Esophagus muscularis mucosa (tissue), 3 donors: ENCODE measurements at regions not wholly inside any gene's neighbourhood (a gene's known extent, or its start where the extent isn't known, plus 50 kb on each side); places are given as distances from the start of the nearest gene placed in this dataset.

Experiments
- CTCF ChIP-seq, 3 experiments: fragments of 200-600 bp in 2 of 3; fragments of 450-650 bp in 1 of 3; sonication (generic) in 2 of 3; IDR thresholded peaks; one replicate each; pipeline ENCODE4 v1.5.1; 2017 to 2019; ENCODE audit warnings: antibody characterized with exemption in 3 of 3, mild to moderate bottlenecking in 2 of 3, moderate library complexity in 1 of 3
- POLR2A ChIP-seq: fragments of 450-650 bp; IDR thresholded peaks from one replicate; pipeline ENCODE4 v1.6.1; 2017; ENCODE audit warnings: antibody characterized with exemption, moderate library complexity, mild to moderate bottlenecking, low read depth
- POLR2AphosphoS5 ChIP-seq, 2 donors: sonication (generic); formaldehyde crosslinking; IDR thresholded peaks; one replicate each; pipeline ENCODE4 v1.6.1; 2017; ENCODE audit warnings: antibody characterized with exemption in 2 of 2

DNA sequence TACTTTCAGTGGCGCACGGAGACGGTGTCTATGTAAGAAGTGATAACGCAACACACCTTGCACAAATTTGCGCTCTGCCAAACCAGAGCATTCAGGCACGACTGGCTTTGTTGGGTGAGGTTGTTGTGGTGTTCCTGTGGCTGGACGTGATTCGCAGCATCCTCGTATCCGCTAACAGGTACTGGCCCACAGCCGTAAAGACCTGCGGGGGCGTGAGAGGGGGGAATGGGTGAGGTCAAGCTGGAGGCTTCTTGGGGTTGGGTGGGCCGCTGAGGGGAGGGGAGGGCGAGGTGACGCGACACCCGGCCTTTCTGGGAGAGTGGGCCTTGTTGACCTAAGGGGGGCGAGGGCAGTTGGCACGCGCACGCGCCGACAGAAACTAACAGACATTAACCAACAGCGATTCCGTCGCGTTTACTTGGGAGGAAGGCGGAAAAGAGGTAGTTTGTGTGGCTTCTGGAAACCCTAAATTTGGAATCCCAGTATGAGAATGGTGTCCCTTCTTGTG is 510.9 kb downstream of the KCNJ18 start:
- TF ChIP-seq POLR2AphosphoS5 (IDR thresholded peaks at IDR 0.05) (no peak), CTCF (IDR thresholded peaks at IDR 0.05) (no peak), POLR2A (no peak)
